GM19438 (cell line): ENCODE measurements at regions not wholly inside any gene's neighbourhood (a gene's known extent, or its start where the extent isn't known, plus 50 kb on each side); places are given as distances from the start of the nearest gene placed in this dataset.

ENCODE experiments used
- ATAC-seq: cut with Tn5 transposase; IDR thresholded peaks from one replicate; pipeline ENCODE4 v1.9.1; 2021; ENCODE audit warnings: low read depth; ENCODE audit not compliant: unreplicated experiment

GRCh38 chr2:41933585-41934320 lies 114.1 kb upstream of the PKDCC start:
- ATAC-seq: no peak

- no peak for ATAC-seq
These were observed 113.4 kb upstream of the PKDCC start for GRCh38 chr2:41934329-41934958.

- ATAC-seq: no peak
These were observed 112.8 kb upstream of the PKDCC start for GRCh38 chr2:41935002-41935401.

DNA sequence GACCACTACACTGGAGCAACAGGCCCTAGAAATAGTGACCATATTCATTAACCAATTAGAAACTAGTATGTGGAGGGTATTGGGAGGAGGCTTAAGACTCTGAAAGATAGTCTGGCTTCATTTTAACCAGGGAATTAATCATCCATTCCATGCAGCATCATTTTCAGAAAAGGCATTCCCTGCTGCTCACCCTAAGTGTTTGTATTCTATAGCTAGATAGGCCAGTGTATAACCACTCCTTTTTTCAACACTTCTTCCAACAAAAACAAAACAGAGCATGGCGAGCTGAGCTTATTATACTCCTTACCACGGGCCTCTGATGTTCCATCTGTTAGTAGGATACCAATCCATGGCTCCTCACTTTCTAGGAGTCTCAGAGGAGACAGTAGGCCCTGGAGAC lies 112.0 kb upstream of the PKDCC start:
- ATAC-seq: no peak

GRCh38 chr2:41936771-41937463 lies 110.9 kb upstream of the PKDCC start:
- no peak for ATAC-seq

GRCh38 chr2:41937464-41937906 lies 110.3 kb upstream of the PKDCC start:
- ATAC-seq: no peak

DNA sequence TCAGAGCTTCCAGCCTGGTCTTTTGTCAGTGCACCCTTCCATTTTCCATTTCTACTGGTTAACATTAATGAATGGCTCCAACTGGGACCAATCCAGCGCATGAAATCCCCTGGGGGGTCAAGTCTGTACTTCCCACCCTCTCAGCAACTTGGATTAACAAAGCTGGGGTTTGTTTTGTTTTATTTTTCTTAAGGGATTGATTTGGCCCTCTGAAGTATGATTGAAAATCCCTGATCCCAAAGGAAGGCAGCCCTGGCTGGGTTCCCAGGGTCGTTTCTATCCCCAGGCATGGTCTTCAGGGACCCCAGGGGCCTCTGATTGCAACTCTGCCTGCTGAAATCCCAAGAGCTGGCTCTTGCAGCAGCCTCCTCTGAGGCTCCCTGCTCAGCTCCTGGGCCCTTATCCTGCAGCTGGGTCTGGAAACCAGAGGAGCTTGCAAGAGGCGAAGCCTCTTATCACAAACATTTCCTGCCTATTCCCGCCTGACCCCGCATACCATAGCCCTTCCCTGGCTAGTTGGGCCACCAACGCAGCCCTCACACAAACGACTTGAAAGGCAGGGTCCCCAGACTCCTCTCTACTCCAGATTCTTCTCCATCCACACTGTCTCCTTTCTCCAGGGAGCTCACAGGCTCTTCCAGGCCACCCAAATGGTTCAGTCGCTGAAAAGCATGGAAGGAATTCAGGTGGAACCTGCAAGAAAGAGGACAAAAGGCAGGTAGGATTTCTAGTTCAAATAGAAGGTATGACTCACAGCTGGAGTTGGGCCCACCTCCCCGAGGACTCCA lies 109.7 kb upstream of the PKDCC start:
- no peak for ATAC-seq

GRCh38 chr2:41940060-41940744 lies 107.6 kb upstream of the PKDCC start:
- ATAC-seq: no peak

DNA sequence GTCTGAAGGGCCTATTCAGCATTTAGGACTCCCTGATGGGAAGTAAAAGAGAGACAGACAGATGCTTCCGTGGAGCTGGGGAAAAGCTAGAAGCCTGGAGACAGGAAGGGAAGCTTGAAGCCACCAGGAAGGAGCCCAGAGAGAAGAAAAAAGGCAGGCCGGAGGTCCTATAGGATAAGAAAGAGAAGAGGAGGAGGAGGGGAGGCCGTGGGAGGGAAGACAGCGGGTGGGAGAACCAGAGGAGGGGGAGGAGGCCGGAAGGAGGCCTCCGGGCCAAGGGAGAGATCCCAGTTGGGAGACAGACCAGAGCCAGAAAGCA lies 107.1 kb upstream of the PKDCC start:
- no peak for ATAC-seq

- no peak for ATAC-seq
These were observed 106.0 kb upstream of the PKDCC start for GRCh38 chr2:41941831-41942230.

DNA sequence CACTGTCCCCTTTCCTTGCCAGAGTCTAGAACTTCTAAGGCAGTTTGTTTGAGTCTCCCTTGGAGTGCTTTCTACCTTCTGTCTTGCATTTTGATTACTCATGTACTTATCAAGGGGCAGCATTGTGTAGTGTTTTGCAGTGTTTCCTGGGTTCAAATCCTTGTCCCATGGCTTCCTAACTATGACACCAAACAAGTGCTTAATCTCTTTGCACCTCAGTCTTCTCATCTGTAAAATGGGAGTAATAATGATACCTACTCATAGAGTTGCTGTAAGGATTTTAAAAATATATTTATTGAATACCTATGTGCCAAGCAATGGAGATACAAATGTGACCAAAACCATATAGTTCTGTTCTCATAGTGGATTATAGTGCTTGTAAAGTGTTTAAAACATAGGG lies 105.5 kb upstream of the PKDCC start:
- ATAC-seq: no peak

- no peak for ATAC-seq
These were observed 104.7 kb upstream of the PKDCC start for GRCh38 chr2:41943159-41943558.

DNA sequence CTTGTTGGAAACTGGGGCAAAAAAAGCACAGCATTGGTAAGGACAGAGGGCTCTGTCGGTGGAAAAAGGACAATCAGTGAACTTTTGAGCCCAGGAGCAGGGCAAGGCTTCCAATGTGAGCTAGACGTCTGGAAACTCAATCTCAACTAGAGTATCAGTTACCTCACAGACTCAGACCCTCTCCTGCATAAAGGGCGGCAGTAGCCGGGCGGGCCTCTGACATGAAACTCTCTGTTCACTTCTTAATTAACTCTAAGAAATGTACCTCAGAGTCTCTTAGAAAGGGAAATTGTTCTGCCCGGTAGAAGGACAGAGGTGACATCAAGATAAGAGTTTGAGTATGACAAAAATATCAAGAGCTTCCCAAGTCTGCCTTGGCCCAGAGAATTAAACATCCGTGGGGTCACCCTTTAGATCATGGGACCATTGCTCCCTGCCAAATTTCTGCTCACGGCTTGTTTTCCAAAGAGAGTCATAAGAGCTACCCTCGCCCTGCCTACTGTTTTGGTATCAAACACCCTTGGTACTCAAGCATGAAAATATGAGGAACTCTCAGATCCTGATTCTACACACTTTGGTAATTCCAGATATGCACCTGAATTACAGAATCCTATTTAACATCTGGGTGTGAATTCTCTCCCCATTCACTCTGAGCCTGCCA lies 103.5 kb upstream of the PKDCC start:
- ATAC-seq: no peak

DNA sequence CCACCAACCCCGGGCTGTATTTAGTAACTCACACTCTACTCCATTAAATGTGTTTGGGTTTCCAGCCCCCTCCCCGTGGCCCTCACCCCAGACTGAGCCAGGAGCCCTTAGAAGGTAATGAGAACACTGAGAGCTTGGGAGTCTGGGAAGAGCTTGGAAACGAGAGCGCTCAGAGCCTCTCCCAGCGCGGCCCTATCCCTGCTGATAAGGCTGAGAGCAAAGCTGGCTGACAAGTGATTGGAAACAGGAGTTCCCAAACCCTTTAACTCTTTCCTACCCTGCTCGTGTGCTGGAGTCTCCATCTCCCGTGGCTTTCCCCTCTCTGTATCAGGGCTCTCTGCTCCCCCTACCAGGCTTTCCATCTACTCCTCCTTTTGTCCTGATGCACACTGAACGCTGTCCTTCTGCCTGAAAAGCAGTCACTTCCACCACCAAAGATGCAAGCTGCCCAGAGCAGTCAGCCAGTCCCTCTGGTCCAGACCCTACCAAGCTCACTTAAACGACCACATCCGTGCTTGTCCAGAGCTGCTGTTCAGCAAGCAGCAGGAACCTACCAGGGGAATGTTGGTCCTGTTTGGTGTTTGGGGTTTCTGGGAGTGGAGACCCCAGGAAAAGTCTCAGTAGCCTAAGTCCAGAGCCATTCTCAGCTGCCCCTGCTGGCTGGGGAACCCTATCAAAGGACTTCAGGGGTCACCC lies 100.0 kb upstream of the PKDCC start:
- no peak for ATAC-seq

- no peak for ATAC-seq
These were observed 99.4 kb upstream of the PKDCC start for GRCh38 chr2:41948397-41948763.

- ATAC-seq: no peak
These were observed 98.5 kb upstream of the PKDCC start for GRCh38 chr2:41949091-41949882.

GRCh38 chr2:41949883-41950665 lies 97.7 kb upstream of the PKDCC start:
- ATAC-seq: no peak

DNA sequence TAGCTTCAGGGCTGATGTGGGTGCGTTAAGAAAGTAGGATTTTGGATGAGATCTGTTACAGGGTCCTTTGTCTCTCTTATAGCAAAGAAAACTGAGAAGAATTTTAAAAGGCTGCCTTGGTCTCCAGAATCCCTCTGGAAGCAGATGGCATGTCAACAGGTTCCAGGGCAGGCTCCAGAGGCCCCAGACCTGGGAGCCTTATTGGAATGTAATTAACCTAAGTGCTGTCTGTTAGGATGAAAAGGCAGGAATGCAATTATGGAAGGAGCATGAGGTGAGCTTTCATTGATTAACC lies 97.2 kb upstream of the PKDCC start:
- ATAC-seq: no peak
